GM18498 (cell line): ENCODE measurements at regions not wholly inside any gene's neighbourhood (a gene's known extent, or its start where the extent isn't known, plus 50 kb on each side); places are given as distances from the start of the nearest gene placed in this dataset.

Experiments
- ATAC-seq: cut with Tn5 transposase; IDR thresholded peaks from one replicate; pipeline ENCODE4 v1.9.1; 2021; ENCODE audit warnings: mild to moderate bottlenecking, moderate library complexity; ENCODE audit not compliant: unreplicated experiment

DNA sequence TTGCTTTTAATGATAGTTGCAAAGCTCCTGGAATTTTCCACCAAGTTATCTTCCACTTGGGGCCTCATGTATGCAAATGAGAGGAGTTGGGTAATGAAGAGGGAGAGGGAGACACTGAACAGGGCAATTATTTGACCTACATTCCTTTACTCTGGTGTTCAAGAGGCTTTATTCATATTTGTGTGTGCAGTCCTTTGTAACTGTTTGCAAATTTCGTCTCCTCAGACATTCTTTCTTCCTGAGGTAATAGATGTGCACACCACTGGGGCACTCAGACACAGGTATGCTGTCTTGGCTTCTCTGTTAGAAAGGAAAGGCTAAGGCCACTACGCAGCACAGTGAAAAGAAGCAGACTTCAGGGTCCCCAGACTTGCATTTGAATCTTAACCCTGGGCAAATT lies 189.7 kb upstream of the IL12A start:
- ATAC-seq = no peak

- ATAC-seq = no peak
Observed at GRCh38 chr3:159800434-159801155, 188.0 kb upstream of the IL12A start.

- no peak for ATAC-seq
Observed at GRCh38 chr3:159802864-159803263, 185.8 kb upstream of the IL12A start.

DNA sequence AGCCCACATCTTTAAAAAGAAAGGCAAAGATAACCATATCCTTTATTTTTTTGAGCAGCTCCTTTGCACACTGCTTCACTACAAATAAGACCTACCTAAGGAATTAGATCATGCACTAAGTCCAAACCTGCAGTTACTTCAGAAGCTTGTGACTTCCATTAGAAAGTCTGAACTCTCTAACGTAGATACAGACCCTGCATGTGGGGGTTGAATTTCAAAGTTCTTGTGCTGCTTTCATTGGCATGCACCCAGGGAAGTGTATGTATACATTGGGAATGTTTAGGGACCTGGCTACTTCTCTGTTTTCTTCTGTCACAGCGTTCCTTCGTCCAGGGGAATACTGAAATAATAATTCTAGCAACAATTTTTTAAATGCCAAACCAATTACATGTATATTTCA lies 185.2 kb upstream of the IL12A start:
- ATAC-seq = no peak

GRCh38 chr3:159804726-159805410 lies 183.8 kb upstream of the IL12A start:
- ATAC-seq = peak; percentile 95

- ATAC-seq = peak; percentile 7
Observed at GRCh38 chr3:159805411-159805772, 183.2 kb upstream of the IL12A start.

- ATAC-seq = no peak
Observed at GRCh38 chr3:159806412-159806811, 182.2 kb upstream of the IL12A start.

DNA sequence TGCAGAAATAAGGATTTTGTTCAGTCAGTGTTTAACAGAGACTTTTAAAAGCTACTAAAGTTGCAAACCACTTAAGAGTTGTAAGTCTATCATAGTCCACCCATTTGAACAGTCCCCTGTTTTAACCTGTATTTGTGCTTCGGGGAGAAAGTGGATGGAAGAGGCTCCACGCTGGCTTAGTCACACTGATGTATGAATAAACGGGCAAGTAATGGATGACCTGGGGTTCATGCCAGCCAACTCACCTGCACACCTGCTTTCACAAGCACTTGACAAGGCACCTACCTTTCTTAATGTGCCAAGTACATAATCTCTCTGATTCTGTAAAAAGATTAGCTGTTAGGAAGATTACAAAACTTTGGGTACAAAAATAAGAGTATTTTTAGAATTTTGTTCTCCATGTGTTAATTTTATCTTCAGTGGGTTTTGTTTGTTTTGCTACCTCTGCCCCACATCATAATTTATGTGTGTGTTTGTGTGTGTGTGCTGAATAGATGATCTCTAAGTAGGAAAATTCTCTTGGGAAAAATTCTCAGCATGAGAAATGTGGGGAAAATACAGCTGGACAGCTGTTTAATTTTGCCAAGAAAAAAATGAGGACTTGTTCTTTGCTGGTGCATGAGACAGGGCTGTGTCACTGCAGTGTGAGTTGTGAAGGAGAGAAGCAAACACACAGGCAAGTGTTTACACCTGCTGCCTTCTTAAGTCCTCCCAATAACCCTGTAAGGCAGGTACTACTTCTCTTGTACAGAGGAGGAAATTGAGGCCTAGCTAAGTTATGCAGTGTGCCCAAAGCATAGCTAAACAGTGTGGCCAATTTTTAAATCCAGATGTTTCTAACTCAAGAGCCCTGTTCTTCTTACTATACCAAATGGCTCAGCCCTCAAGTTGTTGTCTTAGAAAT lies 181.2 kb upstream of the IL12A start:
- no peak for ATAC-seq

- ATAC-seq = no peak
Observed at GRCh38 chr3:159813822-159814531, 174.7 kb upstream of the IL12A start.

DNA sequence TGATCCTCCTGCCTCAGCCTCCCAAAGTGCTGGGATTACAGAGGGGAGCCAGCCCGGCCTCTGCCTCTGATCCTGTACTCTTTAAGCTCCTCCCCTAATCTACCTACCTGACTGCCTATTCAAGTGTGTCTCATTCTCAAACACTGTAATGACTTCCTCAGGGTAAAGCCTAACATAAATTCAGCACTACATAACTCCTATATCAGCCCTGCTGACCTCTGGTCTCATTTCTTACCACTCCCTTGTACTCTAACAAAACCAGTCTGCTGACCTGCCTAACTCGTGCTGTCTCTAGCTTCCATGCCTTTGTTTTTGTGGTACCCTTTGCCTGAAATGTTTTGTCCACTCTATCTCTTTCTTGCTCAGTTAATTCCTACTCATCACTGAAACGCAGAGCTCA lies 172.1 kb upstream of the IL12A start:
- no peak for ATAC-seq

DNA sequence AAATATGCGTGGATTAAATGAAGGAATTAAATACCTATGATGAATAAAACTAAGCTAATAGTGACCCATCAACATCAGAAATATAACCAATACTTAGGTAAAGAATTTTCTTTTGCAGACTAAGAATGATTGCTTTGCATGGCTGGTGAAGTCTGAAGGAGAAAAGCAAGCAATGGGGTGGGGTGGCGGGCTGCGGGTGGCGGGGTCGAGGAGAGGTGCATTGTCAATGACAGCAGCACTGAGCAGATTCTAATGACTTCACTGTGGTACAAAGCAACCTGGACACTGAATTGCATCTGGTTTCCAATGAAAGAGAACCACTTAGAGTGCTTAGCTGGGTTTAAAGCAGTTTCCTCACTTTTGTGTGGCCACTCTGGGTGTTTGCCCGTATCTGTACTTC lies 171.5 kb upstream of the IL12A start:
- ATAC-seq = no peak

- ATAC-seq = no peak
Observed at GRCh38 chr3:159817571-159817970, 171.1 kb upstream of the IL12A start.

- ATAC-seq = no peak
Observed at GRCh38 chr3:159818399-159818798, 170.2 kb upstream of the IL12A start.

GRCh38 chr3:159818997-159819500 lies 169.6 kb upstream of the IL12A start:
- peak; percentile 61 for ATAC-seq

- ATAC-seq = no peak
Observed at GRCh38 chr3:159819676-159820075, 169.0 kb upstream of the IL12A start.

DNA sequence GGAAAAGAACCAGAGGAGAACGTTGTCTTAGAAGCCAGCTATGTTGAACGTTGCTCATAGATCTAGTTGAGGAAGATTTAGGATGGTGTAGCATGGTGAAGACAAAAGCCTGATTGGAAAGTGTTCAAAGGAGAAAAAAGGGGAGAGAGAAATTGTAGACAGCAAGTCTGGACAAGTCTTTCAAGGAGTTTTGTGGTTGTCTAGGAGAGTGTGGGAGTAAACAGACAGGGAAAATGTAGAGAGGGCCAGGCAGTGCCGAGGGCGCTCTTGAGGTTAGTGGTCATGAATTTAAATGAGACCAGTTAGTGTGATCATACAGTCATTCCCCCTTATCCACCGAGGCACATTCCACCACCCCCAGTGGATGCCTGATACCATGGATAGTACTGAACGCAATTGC lies 167.5 kb upstream of the IL12A start:
- ATAC-seq = no peak

- no peak for ATAC-seq
Observed at GRCh38 chr3:159821736-159822135, 166.9 kb upstream of the IL12A start.

- no peak for ATAC-seq
Observed at GRCh38 chr3:159823780-159824179, 164.9 kb upstream of the IL12A start.

DNA sequence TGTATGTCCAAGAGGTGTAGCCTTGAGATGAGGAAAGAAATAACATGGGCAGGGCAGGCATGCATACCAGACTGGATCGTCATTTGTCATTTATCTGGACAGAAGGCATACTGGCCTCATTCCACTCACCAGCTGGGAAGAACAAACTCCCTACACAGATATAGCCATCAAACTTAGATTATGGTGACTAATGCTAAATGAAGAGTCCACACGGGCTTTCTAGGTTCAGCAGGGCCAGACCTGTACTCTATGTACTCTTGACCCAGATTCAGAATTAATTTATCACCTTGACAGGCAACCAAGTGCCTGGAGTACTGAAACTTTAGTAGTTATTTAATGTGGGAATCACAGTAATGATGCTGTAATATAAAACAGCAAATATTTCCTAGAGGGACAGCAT lies 164.3 kb upstream of the IL12A start:
- no peak for ATAC-seq

GRCh38 chr3:159825216-159825854 lies 163.3 kb upstream of the IL12A start:
- ATAC-seq = no peak
